ENCODE measurements at regions not wholly inside any gene's neighbourhood (a gene's known extent, or its start where the extent isn't known, plus 50 kb on each side); places are given as distances from the start of the nearest gene placed in this dataset.

DNA sequence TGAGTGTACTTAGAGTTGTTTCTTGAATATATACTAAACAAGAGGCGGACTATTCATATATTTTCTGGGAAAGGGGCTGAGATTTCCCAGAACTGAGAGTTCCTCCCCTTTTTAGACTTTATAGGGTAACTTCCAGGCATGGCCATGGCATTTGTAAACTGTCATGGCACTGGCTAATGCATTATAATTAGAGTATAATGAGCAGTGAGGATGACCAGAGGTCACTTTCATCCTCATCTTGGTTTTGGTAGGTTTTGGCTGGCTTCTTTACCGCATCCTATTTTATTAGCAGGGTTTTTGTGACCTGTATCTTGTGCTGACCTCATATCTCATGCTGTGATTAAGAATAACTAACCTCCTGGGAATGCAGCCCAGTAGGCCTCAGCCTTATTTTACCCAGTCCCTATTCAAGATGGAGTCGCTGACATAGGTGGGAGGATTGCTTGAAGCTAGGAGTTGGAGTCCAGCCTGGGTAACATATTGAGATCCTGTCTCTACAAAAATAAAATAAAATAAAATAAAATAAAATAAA is 91.4 kb downstream of the MOBP start:
- Histone ChIP-seq H3K27me3 (ENCODE audit: insufficient read depth, low read length) (no peaks in the 10 kb centered on the region), H3K4ac (ENCODE audit: low read depth, low read length) (no peak overlapping the region), H2BK5ac (ENCODE audit: low read depth, low read length, poor library complexity) (no peak overlapping the region), H2AFZ (ENCODE audit: insufficient read depth, low read length, poor library complexity) (no peak overlapping the region), H3K4me1 (ENCODE audit: control insufficient read depth in 1 of 2, insufficient read depth in 2 of 2, low read length in 2 of 2) (no peaks in the 10 kb centered on the region), H3K23ac (ENCODE audit: low read length) (no peak overlapping the region), H2AK5ac (ENCODE audit: low read length) (no peak overlapping the region), H3K27ac (ENCODE audit: low read depth, low read length) (no peak overlapping the region), H3K79me2 (ENCODE audit: control insufficient read depth, insufficient read depth, low read length, poor library complexity) (no peaks in the 10 kb centered on the region), H3K14ac (ENCODE audit: low read length) (no peak overlapping the region), H3K4me2 (ENCODE audit: low read length) (no peak overlapping the region), H4K91ac (ENCODE audit: low read depth, low read length) (no peak overlapping the region), H3K18ac (ENCODE audit: low read length) (no peak overlapping the region), H2BK120ac (ENCODE audit: insufficient read depth, low read length, poor library complexity) (no peak overlapping the region), H3K79me1 (ENCODE audit: low read length) (no peaks in the 10 kb centered on the region), H3K9me3 (ENCODE audit: insufficient read depth, low read depth, low read length) (no peaks in the 10 kb centered on the region), H3K36me3 (ENCODE audit: control insufficient read depth in 1 of 2, insufficient read depth in 2 of 2, low read length in 2 of 2) (no peaks in the 10 kb centered on the region), H4K8ac (ENCODE audit: low read depth, low read length) (no peak overlapping the region), H3K4me3 (ENCODE audit: low read depth, low read length) (no peak overlapping the region), H3K9ac (ENCODE audit: low read length) (no peak overlapping the region), H4K12ac (ENCODE audit: low read depth, low read length) (no peak overlapping the region), H2BK12ac (ENCODE audit: low read length) (no peak overlapping the region)
- no peak for DNase-seq
- no CpG with 5 or more reads among the region's 3 CpGs for WGBS (ENCODE audit: extremely low coverage, insufficient coverage, insufficient read length)

DNA sequence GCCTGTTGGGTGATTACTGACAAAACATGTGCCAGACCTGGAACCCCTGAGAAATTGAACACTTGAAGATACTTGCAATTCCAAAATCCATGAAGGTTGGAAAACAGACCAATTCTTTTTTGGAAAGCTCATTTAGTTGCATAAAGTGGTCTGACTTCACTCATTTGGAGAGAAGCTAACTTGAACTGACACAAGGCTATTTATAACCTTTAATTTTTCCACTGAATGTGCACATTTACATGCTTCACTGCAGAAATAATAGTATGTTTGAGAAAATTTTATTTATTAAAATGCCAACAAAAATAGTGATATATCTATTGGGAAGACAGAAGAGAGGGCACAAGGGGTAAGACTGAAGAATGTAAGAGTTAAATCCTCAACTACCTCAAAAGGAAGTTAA is 92.1 kb downstream of the MOBP start:
- Histone ChIP-seq H2AK5ac (ENCODE audit: low read length) (no peak overlapping the region), H3K4me2 (ENCODE audit: low read length) (no peak overlapping the region)

DNA sequence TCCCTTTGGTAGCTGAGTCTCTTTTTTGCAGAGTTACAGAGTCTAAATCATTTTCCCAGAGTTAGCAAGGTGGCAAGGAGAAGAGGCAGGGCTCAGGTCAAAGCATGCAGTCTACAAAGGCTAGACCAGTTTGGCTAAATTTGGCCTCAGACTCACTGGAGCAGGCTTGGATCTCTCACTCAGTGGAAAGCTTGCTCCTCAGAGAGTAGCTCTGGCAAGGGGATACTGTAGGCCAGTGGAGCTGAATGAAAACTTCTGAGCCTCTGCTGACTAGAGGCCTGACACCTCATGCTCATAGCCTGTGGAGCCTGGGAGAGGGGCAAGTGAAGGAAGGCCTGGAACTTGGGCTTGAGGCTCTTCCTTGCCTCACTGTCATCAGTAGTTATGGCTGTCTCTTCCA is 101.0 kb downstream of the MOBP start:
- Histone ChIP-seq H4K12ac (ENCODE audit: low read depth, low read length) (no peak overlapping the region), H3K4me2 (ENCODE audit: low read length) (no peak overlapping the region), H4K8ac (ENCODE audit: low read depth, low read length) (no peak overlapping the region), H3K27me3 (ENCODE audit: insufficient read depth, low read length) (no peaks in the 10 kb centered on the region), H3K9me3 (ENCODE audit: insufficient read depth, low read depth, low read length) (no peaks in the 10 kb centered on the region), H3K23ac (ENCODE audit: low read length) (no peak overlapping the region), H3K4ac (ENCODE audit: low read depth, low read length) (no peak overlapping the region), H3K4me3 (ENCODE audit: low read depth, low read length) (no peak overlapping the region), H3K79me2 (ENCODE audit: control insufficient read depth, insufficient read depth, low read length, poor library complexity) (no peaks in the 10 kb centered on the region), H2BK5ac (ENCODE audit: low read depth, low read length, poor library complexity) (no peak overlapping the region), H3K4me1 (ENCODE audit: control insufficient read depth in 1 of 2, insufficient read depth in 2 of 2, low read length in 2 of 2) (no peaks in the 10 kb centered on the region), H3K79me1 (ENCODE audit: low read length) (no peaks in the 10 kb centered on the region), H2BK120ac (ENCODE audit: insufficient read depth, low read length, poor library complexity) (no peak overlapping the region), H2AK5ac (ENCODE audit: low read length) (no peak overlapping the region), H3K27ac (ENCODE audit: low read depth, low read length) (no peak overlapping the region), H3K36me3 (ENCODE audit: control insufficient read depth in 1 of 2, insufficient read depth in 2 of 2, low read length in 2 of 2) (no peaks in the 10 kb centered on the region), H4K91ac (ENCODE audit: low read depth, low read length) (no peak overlapping the region), H3K14ac (ENCODE audit: low read length) (no peak overlapping the region), H3K9ac (ENCODE audit: low read length) (no peak overlapping the region), H2AFZ (ENCODE audit: insufficient read depth, low read length, poor library complexity) (no peak overlapping the region), H3K18ac (ENCODE audit: low read length) (no peak overlapping the region), H2BK12ac (ENCODE audit: low read length) (no peak overlapping the region)
- no peak for DNase-seq

More for the DNA sequence above, 92.1 kb downstream of the MOBP start:
- H2BK5ac ChIP-seq (ENCODE audit: low read depth, low read length, poor library complexity): no peak overlapping the region
- H3K79me2 ChIP-seq (ENCODE audit: control insufficient read depth, insufficient read depth, low read length, poor library complexity): no peaks in the 10 kb centered on the region
- H3K4me3 ChIP-seq (ENCODE audit: low read depth, low read length): no peak overlapping the region
- H4K8ac ChIP-seq (ENCODE audit: low read depth, low read length): no peak overlapping the region
- no peaks in the 10 kb centered on the region for H3K36me3 ChIP-seq (ENCODE audit: control insufficient read depth in 1 of 2, insufficient read depth in 2 of 2, low read length in 2 of 2)
- no peaks in the 10 kb centered on the region for H3K27me3 ChIP-seq (ENCODE audit: insufficient read depth, low read length)
- no peak overlapping the region for H3K27ac ChIP-seq (ENCODE audit: low read depth, low read length)
- H3K4me1 ChIP-seq (ENCODE audit: control insufficient read depth in 1 of 2, insufficient read depth in 2 of 2, low read length in 2 of 2): no peaks in the 10 kb centered on the region
- H4K91ac ChIP-seq (ENCODE audit: low read depth, low read length): no peak overlapping the region
- no peak overlapping the region for H2BK12ac ChIP-seq (ENCODE audit: low read length)
- H3K79me1 ChIP-seq (ENCODE audit: low read length): no peaks in the 10 kb centered on the region
- no peak overlapping the region for H2AFZ ChIP-seq (ENCODE audit: insufficient read depth, low read length, poor library complexity)
- no peak overlapping the region for H3K14ac ChIP-seq (ENCODE audit: low read length)
- no peak overlapping the region for H3K23ac ChIP-seq (ENCODE audit: low read length)
- no peak overlapping the region for H3K4ac ChIP-seq (ENCODE audit: low read depth, low read length)
- no peak overlapping the region for H4K12ac ChIP-seq (ENCODE audit: low read depth, low read length)
- H3K9ac ChIP-seq (ENCODE audit: low read length): no peak overlapping the region
- no peak for DNase-seq
- no peak overlapping the region for H3K18ac ChIP-seq (ENCODE audit: low read length)
- no peak overlapping the region for H2BK120ac ChIP-seq (ENCODE audit: insufficient read depth, low read length, poor library complexity)
- H3K9me3 ChIP-seq (ENCODE audit: insufficient read depth, low read depth, low read length): no peaks in the 10 kb centered on the region

DNA sequence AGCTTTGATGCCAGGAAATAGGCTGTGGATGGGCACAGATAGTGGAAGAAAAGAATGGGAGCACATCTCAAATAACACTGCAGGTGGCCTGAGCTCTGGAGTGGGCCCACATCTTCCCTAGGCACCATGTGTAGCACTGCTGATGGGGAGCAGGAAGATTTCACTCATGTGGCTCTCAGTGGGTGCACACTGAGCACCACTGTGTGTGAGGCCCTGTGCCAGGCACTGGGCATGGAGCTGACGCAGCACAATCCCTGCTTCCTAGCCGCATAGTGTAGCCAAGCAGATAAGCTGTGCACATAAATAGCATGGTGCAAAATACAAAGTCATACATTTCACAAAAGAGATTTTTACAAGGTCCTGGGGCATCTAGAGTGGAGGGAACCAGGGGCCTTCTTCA is 101.6 kb downstream of the MOBP start:
- Histone ChIP-seq H3K23ac (ENCODE audit: low read length) (no peak overlapping the region), H3K4ac (ENCODE audit: low read depth, low read length) (no peak overlapping the region), H3K27me3 (ENCODE audit: insufficient read depth, low read length) (no peaks in the 10 kb centered on the region), H3K9ac (ENCODE audit: low read length) (no peak overlapping the region), H2BK12ac (ENCODE audit: low read length) (no peak overlapping the region), H2AK5ac (ENCODE audit: low read length) (no peak overlapping the region), H3K27ac (ENCODE audit: low read depth, low read length) (no peak overlapping the region), H3K4me1 (ENCODE audit: control insufficient read depth in 1 of 2, insufficient read depth in 2 of 2, low read length in 2 of 2) (no peaks in the 10 kb centered on the region), H3K4me3 (ENCODE audit: low read depth, low read length) (no peak overlapping the region), H3K79me2 (ENCODE audit: control insufficient read depth, insufficient read depth, low read length, poor library complexity) (no peaks in the 10 kb centered on the region), H2BK120ac (ENCODE audit: insufficient read depth, low read length, poor library complexity) (no peak overlapping the region), H3K79me1 (ENCODE audit: low read length) (no peaks in the 10 kb centered on the region), H2AFZ (ENCODE audit: insufficient read depth, low read length, poor library complexity) (no peak overlapping the region), H4K91ac (ENCODE audit: low read depth, low read length) (no peak overlapping the region), H4K12ac (ENCODE audit: low read depth, low read length) (no peak overlapping the region), H4K8ac (ENCODE audit: low read depth, low read length) (no peak overlapping the region), H3K4me2 (ENCODE audit: low read length) (no peak overlapping the region), H3K14ac (ENCODE audit: low read length) (no peak overlapping the region), H3K18ac (ENCODE audit: low read length) (no peak overlapping the region), H3K9me3 (ENCODE audit: insufficient read depth, low read depth, low read length) (no peaks in the 10 kb centered on the region), H2BK5ac (ENCODE audit: low read depth, low read length, poor library complexity) (no peak overlapping the region), H3K36me3 (ENCODE audit: control insufficient read depth in 1 of 2, insufficient read depth in 2 of 2, low read length in 2 of 2) (no peaks in the 10 kb centered on the region)
- no peak for DNase-seq
- WGBS (ENCODE audit: extremely low coverage, insufficient coverage, insufficient read length): no CpG with 5 or more reads among the region's 2 CpGs

Data from trophoblast cell (in vitro differentiated cells and primary cell).